SK-N-SH (cell line): ENCODE measurements at regions not wholly inside any gene's neighbourhood (a gene's known extent, or its start where the extent isn't known, plus 50 kb on each side); places are given as distances from the start of the nearest gene placed in this dataset.

ENCODE experiments used
- CTCF ChIA-PET: fragments of 300-600, 350-600 bp; formaldehyde crosslinking; extraction: SDS; loops from one replicate; lab custom pipeline; 2021; lab: Yijun Ruan, JAX
- POLR2A ChIA-PET: fragments of 350-600 bp; sonication (Branson Sonifier 250); formaldehyde crosslinking; extraction: SDS; loops from one replicate; lab custom pipeline; 2020; ENCODE audit warnings: antibody characterized with exemption, inconsistent platforms; lab: Yijun Ruan, JAX
- DNase-seq: peaks from one replicate; pipeline ENCODE4 v3.0.0; 2012
- H2AFZ ChIP-seq: fragments of 200-600 bp; sonication (generic); 2 replicates; pipeline ENCODE4 v1.8.1; 2016; ENCODE audit warnings: antibody characterized with exemption, mild to moderate bottlenecking, low read depth
- H3F3A ChIP-seq: fragments of 200-600 bp; sonication (generic); replicated peaks from 2 replicates; pipeline ENCODE3; 2016; ENCODE audit warnings: antibody characterized with exemption, mild to moderate bottlenecking; ENCODE audit not compliant: insufficient read depth
- H3K27ac ChIP-seq, 2 experiments: fragments of 200-500 bp in 1 of 2; fragments of 200-600 bp in 1 of 2; sonication (Bioruptor generic) in 1 of 2; sonication (generic), shearing (Covaris generic) in 1 of 2; 2 replicates each; pipeline versions ENCODE4 v1.5.1 to v1.6.1; 2014 to 2016; ENCODE audit warnings: low read depth in 2 of 2, inconsistent platforms in 1 of 2, low read length in 1 of 2, mild to moderate bottlenecking in 1 of 2, mixed read lengths in 1 of 2
- H3K27me3 ChIP-seq: fragments of 200-600 bp; sonication (generic), shearing (Covaris generic); 2 replicates; pipeline ENCODE4 v1.6.1; 2016; ENCODE audit warnings: mixed run types; ENCODE audit not compliant: insufficient read depth
- H3K36me3 ChIP-seq, 2 experiments: fragments of 200-500 bp in 1 of 2; fragments of 200-600 bp in 1 of 2; sonication (Bioruptor generic) in 1 of 2; sonication (generic) in 1 of 2; replicated peaks in 1 of 2; 2 replicates each; pipeline versions ENCODE3 to v1.5.1; 2014 to 2016; ENCODE audit warnings: low read length in 1 of 2, mild to moderate bottlenecking in 1 of 2; ENCODE audit not compliant: insufficient read depth in 2 of 2, control insufficient read depth in 1 of 2
- H3K4me1 ChIP-seq, 2 experiments: fragments of 200-500 bp in 1 of 2; fragments of 200-600 bp in 1 of 2; sonication (Bioruptor generic) in 1 of 2; sonication (generic), shearing (Covaris generic) in 1 of 2; 2 replicates each; pipeline versions ENCODE4 v1.5.1 to v1.6.1; 2014 to 2016; ENCODE audit warnings: low read depth in 1 of 2, low read length in 1 of 2, mixed run types in 1 of 2; ENCODE audit not compliant: insufficient read depth in 2 of 2, control insufficient read depth in 1 of 2
- H3K4me2 ChIP-seq: fragments of 200-600 bp; sonication (generic), shearing (Covaris generic); 2 replicates; pipeline ENCODE4 v1.6.1; 2017; ENCODE audit warnings: mixed run types
- H3K4me3 ChIP-seq, 2 experiments: fragments of 200-500 bp in 1 of 2; fragments of 200-600 bp in 1 of 2; sonication (Bioruptor generic) in 1 of 2; sonication (generic), shearing (Covaris generic) in 1 of 2; 2 replicates each; pipeline versions ENCODE4 v1.5.1 to v1.8.1; 2014 to 2016; ENCODE audit warnings: low read depth in 2 of 2, inconsistent platforms in 1 of 2, low read length in 1 of 2, mild to moderate bottlenecking in 1 of 2, mixed read lengths in 1 of 2, moderate library complexity in 1 of 2
- H3K79me2 ChIP-seq: fragments of 200-600 bp; sonication (generic); 2 replicates; pipeline ENCODE4 v1.8.1; 2017; ENCODE audit warnings: mild to moderate bottlenecking; ENCODE audit not compliant: insufficient read depth
- H3K9ac ChIP-seq: fragments of 200-600 bp; sonication (generic); 2 replicates; pipeline ENCODE4 v1.6.1; 2017; ENCODE audit warnings: mixed run types
- H3K9me2 ChIP-seq: fragments of 200-600 bp; sonication (generic); 2 replicates; pipeline ENCODE4 v1.6.1; 2017; ENCODE audit warnings: mixed run types
- H3K9me3 ChIP-seq: fragments of 200-600 bp; sonication (generic); 2 replicates; pipeline ENCODE4 v1.6.1; 2017; ENCODE audit warnings: mixed run types, mild to moderate bottlenecking, moderate library complexity
- H4K20me1 ChIP-seq: fragments of 200-600 bp; sonication (generic); 2 replicates; pipeline ENCODE4 v1.6.1; 2017; ENCODE audit warnings: mild to moderate bottlenecking, mixed run types; ENCODE audit not compliant: insufficient read depth
- EP300 ChIP-seq, 2 experiments: IDR thresholded peaks; 2 replicates each; pipeline versions ENCODE4 v1.4.0 to v1.6.1; 2012; ENCODE audit warnings: borderline replicate concordance in 1 of 2, low read depth in 1 of 2, low read length in 1 of 2
- GABPA ChIP-seq: IDR thresholded peaks from 2 replicates; pipeline ENCODE4 v1.4.0; 2012; ENCODE audit warnings: low read depth, mild to moderate bottlenecking
- MEF2A ChIP-seq: IDR thresholded peaks from 2 replicates; pipeline ENCODE4 v1.4.0; 2012; ENCODE audit warnings: low read depth, borderline replicate concordance
- MXI1 ChIP-seq: IDR thresholded peaks from 2 replicates; pipeline ENCODE4 v1.6.1; 2012; ENCODE audit warnings: mild to moderate bottlenecking, low read depth, low read length, improper control_type of control experiment
- RAD21 ChIP-seq: IDR thresholded peaks from 2 replicates; pipeline ENCODE4 v1.6.1; 2012; ENCODE audit warnings: mild to moderate bottlenecking, low read length
- SIN3A ChIP-seq: IDR thresholded peaks from 2 replicates; pipeline ENCODE4 v1.6.1; 2012; ENCODE audit warnings: low read depth, mild to moderate bottlenecking, low read length, moderate library complexity, borderline replicate concordance
- SMC3 ChIP-seq: IDR thresholded peaks from 2 replicates; pipeline ENCODE4 v1.6.1; 2012; ENCODE audit warnings: low read depth, low read length, improper control_type of control experiment
- YY1 ChIP-seq: IDR thresholded peaks from 2 replicates; pipeline ENCODE4 v1.4.0; 2012; ENCODE audit warnings: low read depth, mild to moderate bottlenecking
- WGBS: methylation state at CpG from one replicate; pipeline ENCODE4 v1.1.6; 2017; ENCODE audit warnings: low lambda C conversion rate; 5-methylcytosine and 5-hydroxymethylcytosine counted together
- TF ChIP-seq, protein P1 (sequence below): fragments of 150-350 bp; IDR thresholded peaks from 2 replicates; pipeline ENCODE4 v1.6.1; 2017; ENCODE audit warnings: antibody characterized with exemption, low read length, low read depth, borderline replicate concordance
- TF ChIP-seq, protein P2 (sequence below): IDR thresholded peaks from 2 replicates; pipeline ENCODE4 v1.4.0; 2012; ENCODE audit warnings: low read depth, borderline replicate concordance
- TF ChIP-seq, protein P3 (sequence below): fragments of 150-350 bp; IDR thresholded peaks from 2 replicates; pipeline ENCODE4 v1.6.1; 2016; ENCODE audit warnings: mild to moderate bottlenecking, low read depth, low read length
- TF ChIP-seq, protein P4 (sequence below): IDR thresholded peaks from 2 replicates; pipeline ENCODE4; 2012
- TF ChIP-seq, protein P5 (sequence below): fragments of 200-600 bp; sonication (generic); IDR thresholded peaks from 2 replicates; pipeline ENCODE4 v1.6.1; 2017; ENCODE audit warnings: antibody characterized with exemption, mild to moderate bottlenecking, moderate library complexity

DNA sequence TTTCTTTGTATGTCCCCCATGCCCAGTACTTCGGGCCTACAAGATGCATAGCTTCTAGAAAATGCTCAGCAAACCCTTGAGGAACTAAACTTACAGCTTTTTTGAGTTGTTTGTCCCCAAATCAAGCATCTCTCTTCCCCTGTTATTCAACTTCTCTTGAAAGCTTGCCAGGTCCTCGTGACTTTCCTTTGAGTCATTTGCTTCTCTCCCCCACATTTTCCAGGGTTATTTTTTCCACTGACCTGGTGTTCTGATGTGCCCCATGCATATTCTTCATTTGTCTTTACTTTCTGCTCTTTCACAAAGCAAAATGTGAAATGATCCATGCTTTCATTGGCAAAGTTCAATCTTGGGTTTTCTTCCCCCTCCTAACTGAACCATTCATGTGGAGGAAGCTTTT lies 204.8 kb downstream of the TFAP2A start:
- no peaks in the 10 kb centered on the region for H3K27me3 ChIP-seq
- H3K4me3 ChIP-seq = no peak overlapping the region
- no peaks in the 10 kb centered on the region for H3K36me3 ChIP-seq
- no peaks in the 10 kb centered on the region for H3K9me3 ChIP-seq
- no peak overlapping the region for H3K4me2 ChIP-seq
- no peaks in the 10 kb centered on the region for H3K79me2 ChIP-seq
- ChIA-PET CTCF (no interaction called here), POLR2A (no interaction called here)
- no peak overlapping the region for H3K27ac ChIP-seq
- H3K4me1 ChIP-seq = no peaks in the 10 kb centered on the region
- TF ChIP-seq SIN3A (no peak), MEF2A (no peak), SMC3 (no peak), EP300 (IDR thresholded peaks at IDR 0.05; ENCODE audit: borderline replicate concordance in 1 of 2, low read depth in 1 of 2, low read length in 1 of 2) (no peak), RAD21 (no peak), MXI1 (no peak), GABPA (no peak)
- TF ChIP-seq, protein P1, sequence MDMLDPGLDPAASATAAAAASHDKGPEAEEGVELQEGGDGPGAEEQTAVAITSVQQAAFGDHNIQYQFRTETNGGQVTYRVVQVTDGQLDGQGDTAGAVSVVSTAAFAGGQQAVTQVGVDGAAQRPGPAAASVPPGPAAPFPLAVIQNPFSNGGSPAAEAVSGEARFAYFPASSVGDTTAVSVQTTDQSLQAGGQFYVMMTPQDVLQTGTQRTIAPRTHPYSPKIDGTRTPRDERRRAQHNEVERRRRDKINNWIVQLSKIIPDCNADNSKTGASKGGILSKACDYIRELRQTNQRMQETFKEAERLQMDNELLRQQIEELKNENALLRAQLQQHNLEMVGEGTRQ = no peak
- TF ChIP-seq, protein P2, sequence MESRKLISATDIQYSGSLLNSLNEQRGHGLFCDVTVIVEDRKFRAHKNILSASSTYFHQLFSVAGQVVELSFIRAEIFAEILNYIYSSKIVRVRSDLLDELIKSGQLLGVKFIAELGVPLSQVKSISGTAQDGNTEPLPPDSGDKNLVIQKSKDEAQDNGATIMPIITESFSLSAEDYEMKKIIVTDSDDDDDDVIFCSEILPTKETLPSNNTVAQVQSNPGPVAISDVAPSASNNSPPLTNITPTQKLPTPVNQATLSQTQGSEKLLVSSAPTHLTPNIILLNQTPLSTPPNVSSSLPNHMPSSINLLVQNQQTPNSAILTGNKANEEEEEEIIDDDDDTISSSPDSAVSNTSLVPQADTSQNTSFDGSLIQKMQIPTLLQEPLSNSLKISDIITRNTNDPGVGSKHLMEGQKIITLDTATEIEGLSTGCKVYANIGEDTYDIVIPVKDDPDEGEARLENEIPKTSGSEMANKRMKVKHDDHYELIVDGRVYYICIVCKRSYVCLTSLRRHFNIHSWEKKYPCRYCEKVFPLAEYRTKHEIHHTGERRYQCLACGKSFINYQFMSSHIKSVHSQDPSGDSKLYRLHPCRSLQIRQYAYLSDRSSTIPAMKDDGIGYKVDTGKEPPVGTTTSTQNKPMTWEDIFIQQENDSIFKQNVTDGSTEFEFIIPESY = no peak
- TF ChIP-seq, protein P3, sequence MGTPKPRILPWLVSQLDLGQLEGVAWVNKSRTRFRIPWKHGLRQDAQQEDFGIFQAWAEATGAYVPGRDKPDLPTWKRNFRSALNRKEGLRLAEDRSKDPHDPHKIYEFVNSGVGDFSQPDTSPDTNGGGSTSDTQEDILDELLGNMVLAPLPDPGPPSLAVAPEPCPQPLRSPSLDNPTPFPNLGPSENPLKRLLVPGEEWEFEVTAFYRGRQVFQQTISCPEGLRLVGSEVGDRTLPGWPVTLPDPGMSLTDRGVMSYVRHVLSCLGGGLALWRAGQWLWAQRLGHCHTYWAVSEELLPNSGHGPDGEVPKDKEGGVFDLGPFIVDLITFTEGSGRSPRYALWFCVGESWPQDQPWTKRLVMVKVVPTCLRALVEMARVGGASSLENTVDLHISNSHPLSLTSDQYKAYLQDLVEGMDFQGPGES = no peak
- 0% methylated on average over 2 of the region's 2 CpGs for WGBS
- no peaks in the 10 kb centered on the region for H3F3A ChIP-seq
- DNase-seq = no peak
- H2AFZ ChIP-seq = no peak overlapping the region
- no peaks in the 10 kb centered on the region for H4K20me1 ChIP-seq
- H3K9me2 ChIP-seq = no peaks in the 10 kb centered on the region
- no peak overlapping the region for H3K9ac ChIP-seq

DNA sequence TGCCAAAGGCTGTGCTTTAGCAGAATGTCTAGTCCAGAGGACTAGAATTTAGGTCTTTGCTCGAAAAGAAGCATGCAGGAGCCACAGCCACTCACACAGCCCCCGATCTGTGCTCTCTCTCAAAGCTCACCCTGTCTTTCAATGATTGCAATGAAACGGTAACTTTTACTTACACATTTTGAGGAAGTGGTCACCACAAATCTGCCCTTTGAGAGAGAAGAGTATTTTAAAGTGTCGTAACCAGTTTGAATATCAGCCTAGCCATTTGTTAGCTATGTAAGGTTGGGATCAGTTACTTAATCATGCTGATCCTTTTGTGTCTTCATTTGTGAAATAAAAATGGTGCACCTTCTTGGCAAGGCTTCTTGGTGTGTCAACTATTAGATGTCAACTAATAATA lies 209.0 kb downstream of the TFAP2A start:
- Histone ChIP-seq H3K27me3 (no peaks in the 10 kb centered on the region), H3K9me3 (no peaks in the 10 kb centered on the region), H3K4me2 (no peak overlapping the region), H3K36me3 (no peaks in the 10 kb centered on the region), H4K20me1 (no peaks in the 10 kb centered on the region), H3K79me2 (no peaks in the 10 kb centered on the region), H3F3A (no peaks in the 10 kb centered on the region), H3K27ac (no peak overlapping the region), H3K9ac (no peak overlapping the region), H2AFZ (no peak overlapping the region), H3K9me2 (no peaks in the 10 kb centered on the region), H3K4me3 (no peak overlapping the region), H3K4me1 (no peaks in the 10 kb centered on the region)
- DNase-seq = no peak
- CTCF ChIA-PET = no interaction called here
- WGBS = 6% methylated on average over 4 of the region's 4 CpGs
- POLR2A ChIA-PET = no interaction called here
- TF ChIP-seq RAD21 (no peak), YY1 (no peak), SIN3A (no peak), SMC3 (no peak)
- TF ChIP-seq, protein P1 = no peak
- TF ChIP-seq, protein P4, sequence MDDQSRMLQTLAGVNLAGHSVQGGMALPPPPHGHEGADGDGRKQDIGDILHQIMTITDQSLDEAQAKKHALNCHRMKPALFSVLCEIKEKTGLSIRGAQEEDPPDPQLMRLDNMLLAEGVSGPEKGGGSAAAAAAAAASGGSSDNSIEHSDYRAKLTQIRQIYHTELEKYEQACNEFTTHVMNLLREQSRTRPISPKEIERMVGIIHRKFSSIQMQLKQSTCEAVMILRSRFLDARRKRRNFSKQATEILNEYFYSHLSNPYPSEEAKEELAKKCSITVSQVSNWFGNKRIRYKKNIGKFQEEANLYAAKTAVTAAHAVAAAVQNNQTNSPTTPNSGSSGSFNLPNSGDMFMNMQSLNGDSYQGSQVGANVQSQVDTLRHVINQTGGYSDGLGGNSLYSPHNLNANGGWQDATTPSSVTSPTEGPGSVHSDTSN = no peak
- TF ChIP-seq, protein P5, sequence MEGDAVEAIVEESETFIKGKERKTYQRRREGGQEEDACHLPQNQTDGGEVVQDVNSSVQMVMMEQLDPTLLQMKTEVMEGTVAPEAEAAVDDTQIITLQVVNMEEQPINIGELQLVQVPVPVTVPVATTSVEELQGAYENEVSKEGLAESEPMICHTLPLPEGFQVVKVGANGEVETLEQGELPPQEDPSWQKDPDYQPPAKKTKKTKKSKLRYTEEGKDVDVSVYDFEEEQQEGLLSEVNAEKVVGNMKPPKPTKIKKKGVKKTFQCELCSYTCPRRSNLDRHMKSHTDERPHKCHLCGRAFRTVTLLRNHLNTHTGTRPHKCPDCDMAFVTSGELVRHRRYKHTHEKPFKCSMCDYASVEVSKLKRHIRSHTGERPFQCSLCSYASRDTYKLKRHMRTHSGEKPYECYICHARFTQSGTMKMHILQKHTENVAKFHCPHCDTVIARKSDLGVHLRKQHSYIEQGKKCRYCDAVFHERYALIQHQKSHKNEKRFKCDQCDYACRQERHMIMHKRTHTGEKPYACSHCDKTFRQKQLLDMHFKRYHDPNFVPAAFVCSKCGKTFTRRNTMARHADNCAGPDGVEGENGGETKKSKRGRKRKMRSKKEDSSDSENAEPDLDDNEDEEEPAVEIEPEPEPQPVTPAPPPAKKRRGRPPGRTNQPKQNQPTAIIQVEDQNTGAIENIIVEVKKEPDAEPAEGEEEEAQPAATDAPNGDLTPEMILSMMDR = no peak
- TF ChIP-seq, protein P3 = no peak
